ENCODE measurements at regions not wholly inside any gene's neighbourhood (a gene's known extent, or its start where the extent isn't known, plus 50 kb on each side); places are given as distances from the start of the nearest gene placed in this dataset.

GRCh38 chr19:30175987-30176386 is 196.2 kb upstream of the ZNF536 start:
- DNase-seq (ENCODE audit: insufficient read length, low spot score, missing footprints): no peak
- Histone ChIP-seq H3K36me3 (ENCODE audit: insufficient read depth, low read length) (no peaks in the 10 kb centered on the region), H3K79me2 (ENCODE audit: insufficient read depth, low read length) (no peaks in the 10 kb centered on the region), H3K4me1 (ENCODE audit: insufficient read depth, low read length) (no peaks in the 10 kb centered on the region), H4K20me1 (ENCODE audit: insufficient read depth, low read length) (no peaks in the 10 kb centered on the region), H3K27ac (ENCODE audit: low read depth, low read length) (no peak overlapping the region), H2AFZ (ENCODE audit: low read length) (no peak overlapping the region), H3K4me2 (ENCODE audit: insufficient read depth, low read length) (no peak overlapping the region), H3K9me3 (ENCODE audit: low read depth, low read length) (no peaks in the 10 kb centered on the region), H3K4me3 (ENCODE audit: insufficient read depth, low read length) (no peak overlapping the region), H3K27me3 (ENCODE audit: insufficient read depth, low read length) (no peaks in the 10 kb centered on the region)
- no peak for TF ChIP-seq CTCF (IDR thresholded peaks at IDR 0.05; ENCODE audit: extremely low read depth, low read depth, low read length)

GRCh38 chr19:30178721-30179402 is 193.3 kb upstream of the ZNF536 start:
- Histone ChIP-seq H3K27ac (ENCODE audit: low read depth, low read length) (no peak overlapping the region), H3K4me1 (ENCODE audit: insufficient read depth, low read length) (no peaks in the 10 kb centered on the region), H3K4me2 (ENCODE audit: insufficient read depth, low read length) (no peak overlapping the region), H4K20me1 (ENCODE audit: insufficient read depth, low read length) (no peaks in the 10 kb centered on the region), H3K79me2 (ENCODE audit: insufficient read depth, low read length) (no peaks in the 10 kb centered on the region), H3K27me3 (ENCODE audit: insufficient read depth, low read length) (no peaks in the 10 kb centered on the region), H3K4me3 (ENCODE audit: insufficient read depth, low read length) (no peak overlapping the region), H3K36me3 (ENCODE audit: insufficient read depth, low read length) (no peaks in the 10 kb centered on the region), H3K9me3 (ENCODE audit: low read depth, low read length) (no peaks in the 10 kb centered on the region), H2AFZ (ENCODE audit: low read length) (no peak overlapping the region)
- no peak for TF ChIP-seq CTCF (IDR thresholded peaks at IDR 0.05; ENCODE audit: extremely low read depth, low read depth, low read length)
- DNase-seq (ENCODE audit: insufficient read length, low spot score, missing footprints): no peak

- Histone ChIP-seq H4K20me1 (ENCODE audit: insufficient read depth, low read length) (no peaks in the 10 kb centered on the region), H3K4me3 (ENCODE audit: insufficient read depth, low read length) (no peak overlapping the region), H3K27me3 (ENCODE audit: insufficient read depth, low read length) (no peaks in the 10 kb centered on the region), H3K36me3 (ENCODE audit: insufficient read depth, low read length) (no peaks in the 10 kb centered on the region), H3K9me3 (ENCODE audit: low read depth, low read length) (no peaks in the 10 kb centered on the region), H2AFZ (ENCODE audit: low read length) (no peak overlapping the region), H3K79me2 (ENCODE audit: insufficient read depth, low read length) (no peaks in the 10 kb centered on the region), H3K27ac (ENCODE audit: low read depth, low read length) (no peak overlapping the region), H3K4me1 (ENCODE audit: insufficient read depth, low read length) (no peaks in the 10 kb centered on the region), H3K4me2 (ENCODE audit: insufficient read depth, low read length) (no peak overlapping the region)
- DNase-seq (ENCODE audit: insufficient read length, low spot score, missing footprints): no peak
- TF ChIP-seq CTCF (IDR thresholded peaks at IDR 0.05; ENCODE audit: extremely low read depth, low read depth, low read length): no peak
Observed at GRCh38 chr19:30180691-30181090, 191.5 kb upstream of the ZNF536 start.

- H3K79me2 ChIP-seq (ENCODE audit: insufficient read depth, low read length): no peaks in the 10 kb centered on the region
- no peaks in the 10 kb centered on the region for H3K4me1 ChIP-seq (ENCODE audit: insufficient read depth, low read length)
- H2AFZ ChIP-seq (ENCODE audit: low read length): no peak overlapping the region
- no peaks in the 10 kb centered on the region for H4K20me1 ChIP-seq (ENCODE audit: insufficient read depth, low read length)
- TF ChIP-seq CTCF (IDR thresholded peaks at IDR 0.05; ENCODE audit: extremely low read depth, low read depth, low read length): no peak
- no peaks in the 10 kb centered on the region for H3K36me3 ChIP-seq (ENCODE audit: insufficient read depth, low read length)
- no peak overlapping the region for H3K4me3 ChIP-seq (ENCODE audit: insufficient read depth, low read length)
- H3K4me2 ChIP-seq (ENCODE audit: insufficient read depth, low read length): no peak overlapping the region
- no peaks in the 10 kb centered on the region for H3K27me3 ChIP-seq (ENCODE audit: insufficient read depth, low read length)
- DNase-seq (ENCODE audit: insufficient read length, low spot score, missing footprints): no peak
- H3K27ac ChIP-seq (ENCODE audit: low read depth, low read length): no peak overlapping the region
- H3K9me3 ChIP-seq (ENCODE audit: low read depth, low read length): no peaks in the 10 kb centered on the region
Observed at GRCh38 chr19:30183807-30184490, 188.2 kb upstream of the ZNF536 start.
